Glomerular visceral epithelial cell (primary cell): ENCODE measurements at regions not wholly inside any gene's neighbourhood (a gene's known extent, or its start where the extent isn't known, plus 50 kb on each side); places are given as distances from the start of the nearest gene placed in this dataset.
"Not testable (repeated sequence)": the region's sequence is repeated elsewhere in the genome, so short reads cannot be mapped to it uniquely, and the experiment has no call there.

ENCODE experiments used
- DNase-seq: peaks from one replicate; pipeline ENCODE4 v3.0.0-alpha.2; 2016; ENCODE audit errors: extremely low spot score

GRCh38 chr11:45407226-45407625 lies 121.1 kb upstream of the SYT13 start:
- DNase-seq, result no peak

- DNase-seq, result no peak
Observed at GRCh38 chr11:45405916-45406670, 120.0 kb upstream of the SYT13 start.

- not testable (repeated sequence) for DNase-seq
Observed at GRCh38 chr11:45403521-45403920, 117.4 kb upstream of the SYT13 start.

- DNase-seq, result no peak
Observed at GRCh38 chr11:45402049-45402630, 116.0 kb upstream of the SYT13 start.

- peak; percentile 11 for DNase-seq
Observed at GRCh38 chr11:45400591-45400990, 114.5 kb upstream of the SYT13 start.

GRCh38 chr11:45399166-45399565 lies 113.0 kb upstream of the SYT13 start:
- no peak for DNase-seq

- DNase-seq, result no peak
Observed at GRCh38 chr11:45398325-45398724, 112.2 kb upstream of the SYT13 start.

- DNase-seq, result no peak
Observed at GRCh38 chr11:45396394-45396793, 110.3 kb upstream of the SYT13 start.

- DNase-seq, result no peak
Observed at GRCh38 chr11:45395947-45396346, 109.8 kb upstream of the SYT13 start.

GRCh38 chr11:45395421-45395820 lies 109.3 kb upstream of the SYT13 start:
- no peak for DNase-seq

- no peak for DNase-seq
Observed at GRCh38 chr11:45394294-45395085, 108.3 kb upstream of the SYT13 start.

GRCh38 chr11:45393826-45394225 lies 107.7 kb upstream of the SYT13 start:
- DNase-seq, result no peak

GRCh38 chr11:45393334-45393733 lies 107.2 kb upstream of the SYT13 start:
- DNase-seq, result no peak

- no peak for DNase-seq
Observed at GRCh38 chr11:45392591-45393091, 106.5 kb upstream of the SYT13 start.

GRCh38 chr11:45392154-45392553 lies 106.0 kb upstream of the SYT13 start:
- DNase-seq, result no peak

GRCh38 chr11:45391168-45391850 lies 105.2 kb upstream of the SYT13 start:
- no peak for DNase-seq

GRCh38 chr11:45390407-45390806 lies 104.3 kb upstream of the SYT13 start:
- no peak for DNase-seq

- no peak for DNase-seq
Observed at GRCh38 chr11:45388472-45388871, 102.3 kb upstream of the SYT13 start.

GRCh38 chr11:45387885-45388284 lies 101.7 kb upstream of the SYT13 start:
- DNase-seq, result not testable (repeated sequence)

GRCh38 chr11:45386972-45387371 lies 100.8 kb upstream of the SYT13 start:
- DNase-seq, result no peak

GRCh38 chr11:45385844-45386243 lies 99.7 kb upstream of the SYT13 start:
- DNase-seq, result no peak

- DNase-seq, result no peak
Observed at GRCh38 chr11:45385423-45385822, 99.3 kb upstream of the SYT13 start.
